GM21737 (cell line): ENCODE measurements at regions not wholly inside any gene's neighbourhood (a gene's known extent, or its start where the extent isn't known, plus 50 kb on each side); places are given as distances from the start of the nearest gene placed in this dataset.
"Not testable (repeated sequence)": the region's sequence is repeated elsewhere in the genome, so short reads cannot be mapped to it uniquely, and the experiment has no call there.

Experiments
- ATAC-seq: cut with Tn5 transposase; IDR thresholded peaks from one replicate; pipeline ENCODE4 v1.9.1; 2021; ENCODE audit warnings: mild to moderate bottlenecking, moderate library complexity; ENCODE audit not compliant: unreplicated experiment

- ATAC-seq = not testable (repeated sequence)
These were observed 136.1 kb upstream of the ZNF322 start for GRCh38 chr6:26795474-26796307.

DNA sequence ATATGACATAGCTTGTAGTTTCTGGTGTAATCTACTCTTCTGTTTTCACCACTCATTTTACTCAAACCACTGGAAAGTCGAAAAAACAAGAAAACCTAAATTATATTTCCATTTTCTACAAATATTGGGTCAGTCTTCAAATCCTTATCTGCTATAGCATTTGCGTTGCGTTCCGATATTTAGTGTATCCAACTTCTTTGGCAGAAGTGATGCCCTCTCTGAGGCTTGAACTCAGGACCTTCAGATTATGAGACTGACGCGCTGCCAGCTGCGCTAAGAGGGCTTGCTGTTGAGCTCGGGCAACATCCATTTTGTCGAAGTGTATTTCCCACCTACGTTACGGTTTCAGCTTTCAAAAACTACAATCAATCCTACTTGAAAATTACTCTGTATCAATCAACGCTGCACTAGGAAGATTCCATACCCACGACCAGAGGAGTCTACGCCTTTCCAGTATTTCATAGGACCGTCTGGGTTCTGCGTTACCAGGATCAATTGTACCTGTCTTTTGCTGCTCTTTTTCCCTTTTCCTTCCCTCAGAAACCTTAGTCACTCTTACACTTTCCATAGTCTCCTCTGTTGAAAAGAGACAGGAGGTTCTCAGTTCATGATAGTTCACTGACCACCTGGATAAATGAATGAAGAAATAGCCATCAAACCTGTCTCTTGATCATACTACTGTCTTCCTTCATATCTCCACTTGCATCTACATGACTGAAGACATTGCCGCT, 140.5 kb upstream of the ZNF322 start:
- ATAC-seq = not testable (repeated sequence)

DNA sequence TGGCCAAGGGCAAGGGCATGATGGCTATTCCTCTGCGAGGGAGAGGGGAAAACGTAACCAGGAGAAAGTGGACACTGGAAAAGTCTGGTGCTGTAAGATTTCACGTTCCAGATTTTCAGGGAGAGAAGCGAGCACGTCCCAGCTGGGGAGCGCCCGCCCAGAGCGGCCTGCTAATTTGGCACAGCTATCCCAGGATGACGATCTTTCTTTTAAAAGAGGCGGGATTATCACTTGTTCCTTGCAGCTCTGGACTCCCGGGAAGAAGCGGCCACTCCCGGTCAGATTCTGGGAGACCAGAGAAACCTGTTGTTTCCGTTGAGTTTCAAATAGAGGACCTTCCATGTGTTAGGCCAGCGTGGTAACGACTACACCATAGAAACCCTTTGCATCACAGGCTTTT, 144.2 kb upstream of the ZNF322 start:
- not testable (repeated sequence) for ATAC-seq

DNA sequence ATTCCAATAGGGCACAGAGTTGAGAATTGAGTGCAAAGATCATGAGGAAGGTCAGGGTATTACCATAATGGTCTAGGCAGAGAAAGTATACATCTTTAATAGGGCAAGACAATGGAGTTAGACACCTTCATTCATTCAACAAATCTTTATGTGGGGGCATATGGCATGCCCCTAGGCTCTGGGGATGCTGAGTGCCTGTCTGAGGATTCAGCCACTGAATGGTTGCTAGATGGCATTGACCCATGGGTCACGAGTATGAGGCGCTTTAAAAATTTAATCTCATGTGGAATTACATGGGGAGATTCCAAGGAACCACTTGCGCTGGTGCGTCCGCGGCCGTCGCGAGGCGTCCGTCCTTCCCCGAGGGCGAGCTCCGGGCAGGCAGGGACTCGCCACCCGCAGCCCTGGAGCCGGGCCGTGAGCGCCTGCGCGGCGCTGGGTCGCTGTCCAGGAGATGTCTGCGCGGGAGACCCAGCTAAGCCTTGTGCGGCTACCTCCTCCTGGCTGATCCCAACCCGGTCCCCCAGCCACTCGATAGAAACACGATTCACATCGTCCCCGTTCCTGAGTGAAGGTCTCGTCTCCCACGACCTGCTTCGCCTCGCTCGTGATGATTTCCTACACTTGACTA, 152.1 kb upstream of the ZNF322 start:
- ATAC-seq = not testable (repeated sequence)

DNA sequence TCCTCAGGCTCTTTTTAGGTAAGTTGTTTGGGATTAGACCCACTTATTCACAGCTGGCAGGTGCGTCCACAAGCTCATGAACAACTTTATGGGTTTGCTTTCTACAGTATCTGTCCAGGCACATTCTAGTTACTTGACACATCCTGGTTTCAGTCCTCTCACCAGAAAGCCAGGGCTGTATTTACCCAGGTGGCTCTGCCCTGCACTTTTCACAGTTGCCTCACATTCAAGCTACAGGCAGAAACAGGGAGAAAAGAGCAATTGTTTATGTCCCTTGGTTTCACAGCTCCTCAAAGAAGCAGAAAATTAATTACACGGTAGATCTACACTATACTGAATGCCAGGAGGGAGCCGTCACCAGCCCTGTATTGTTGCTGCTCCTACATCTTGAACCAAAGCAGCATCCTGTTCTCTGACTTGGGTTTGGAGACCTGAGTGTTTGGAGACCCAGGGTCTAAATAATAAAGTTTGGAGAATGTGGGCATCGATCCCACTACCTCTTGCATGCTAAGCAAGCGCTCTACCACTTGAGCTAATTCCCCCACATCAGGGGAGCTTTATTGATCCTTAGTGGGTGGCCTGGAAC, 159.2 kb upstream of the ZNF322 start:
- ATAC-seq = not testable (repeated sequence)

GRCh38 chr6:26827965-26828364, 168.4 kb upstream of the ZNF322 start:
- ATAC-seq = not testable (repeated sequence)

DNA sequence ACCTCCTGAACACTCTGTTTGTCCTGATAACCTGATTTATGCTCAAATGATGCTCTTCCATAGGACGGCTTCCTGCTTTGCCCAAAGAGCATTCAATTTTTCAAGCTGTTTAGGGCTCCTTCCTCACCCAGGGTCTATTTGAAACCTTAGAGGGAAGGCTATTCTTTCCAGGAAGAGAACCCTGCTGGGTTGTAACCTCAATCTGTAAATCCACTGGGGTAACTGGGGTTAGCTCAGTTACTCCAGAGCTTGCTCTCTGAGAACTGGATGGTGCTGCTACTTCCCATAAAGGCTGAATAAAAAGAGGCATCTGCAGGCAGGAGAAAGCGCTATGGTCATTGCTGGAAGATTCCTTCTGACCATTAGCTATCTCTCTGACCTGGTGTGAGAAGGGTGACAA, 169.9 kb upstream of the ZNF322 start:
- not testable (repeated sequence) for ATAC-seq

- ATAC-seq = not testable (repeated sequence)
These were observed 171.4 kb upstream of the ZNF322 start for GRCh38 chr6:26830992-26831391.

GRCh38 chr6:26835707-26836106, 176.2 kb upstream of the ZNF322 start:
- ATAC-seq = not testable (repeated sequence)

- not testable (repeated sequence) for ATAC-seq
These were observed 177.1 kb upstream of the ZNF322 start for GRCh38 chr6:26836657-26837056.

DNA sequence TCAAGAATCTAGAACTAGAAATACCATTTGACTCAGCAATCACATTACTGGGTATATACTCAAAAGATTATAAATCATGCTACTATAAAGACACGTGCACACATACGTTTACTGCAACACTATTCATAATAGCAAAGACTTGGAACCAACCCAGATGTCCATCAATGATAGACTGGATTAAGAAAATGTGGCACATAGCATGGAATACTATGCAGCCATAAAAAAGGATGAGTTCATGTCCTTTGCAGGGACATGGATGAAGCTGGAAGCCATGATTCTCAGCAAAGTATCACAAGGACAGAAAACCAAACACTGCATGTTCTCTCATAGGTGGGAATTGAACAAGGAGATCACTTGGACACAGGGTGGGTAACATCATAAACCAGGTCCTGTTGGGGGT, 185.3 kb upstream of the ZNF322 start:
- not testable (repeated sequence) for ATAC-seq

GRCh38 chr6:26857289-26857688, 197.7 kb upstream of the ZNF322 start:
- not testable (repeated sequence) for ATAC-seq

DNA sequence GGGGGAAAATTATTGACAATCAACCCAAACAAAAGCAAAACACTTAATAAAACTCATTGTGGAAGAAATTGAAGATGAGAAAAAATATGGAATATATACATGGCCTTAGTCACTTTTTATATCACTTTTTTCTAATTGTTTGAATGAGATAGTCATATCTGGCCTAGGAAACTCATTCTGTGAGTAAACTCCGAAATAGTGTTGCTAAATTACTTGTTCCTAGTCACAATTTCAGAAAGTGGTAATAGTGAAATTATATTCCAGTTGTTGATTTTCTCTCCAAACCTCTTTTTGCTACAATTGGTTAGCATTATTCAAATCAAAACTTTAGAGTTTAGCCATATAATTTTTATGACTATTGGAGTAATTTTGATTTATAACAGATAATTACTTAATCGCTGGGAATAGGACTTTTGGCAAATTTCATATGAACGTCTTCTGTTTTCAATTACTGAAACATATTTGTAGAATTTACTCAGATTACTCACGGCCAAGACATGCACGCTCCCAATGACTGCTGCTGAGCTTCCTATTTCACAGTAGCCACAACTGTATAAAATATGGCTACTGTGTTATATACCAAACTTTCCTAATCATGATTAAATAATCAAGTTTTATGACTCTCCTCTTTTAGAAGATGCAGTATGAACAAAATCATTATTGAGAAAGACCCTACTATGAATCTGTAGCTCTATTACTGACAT, 199.7 kb upstream of the ZNF322 start:
- not testable (repeated sequence) for ATAC-seq

GRCh38 chr6:26859771-26860163, 200.2 kb upstream of the ZNF322 start:
- not testable (repeated sequence) for ATAC-seq

- ATAC-seq = not testable (repeated sequence)
These were observed 202.4 kb upstream of the ZNF322 start for GRCh38 chr6:26861913-26862312.

- ATAC-seq = not testable (repeated sequence)
These were observed 204.1 kb upstream of the ZNF322 start for GRCh38 chr6:26863641-26864040.

GRCh38 chr6:26898785-26899184, 239.2 kb upstream of the ZNF322 start:
- ATAC-seq = not testable (repeated sequence)

GRCh38 chr6:26924206-26924605, 264.7 kb upstream of the ZNF322 start:
- ATAC-seq = not testable (repeated sequence)

- ATAC-seq = not testable (repeated sequence)
These were observed 268.6 kb upstream of the ZNF322 start for GRCh38 chr6:26928190-26928589.

DNA sequence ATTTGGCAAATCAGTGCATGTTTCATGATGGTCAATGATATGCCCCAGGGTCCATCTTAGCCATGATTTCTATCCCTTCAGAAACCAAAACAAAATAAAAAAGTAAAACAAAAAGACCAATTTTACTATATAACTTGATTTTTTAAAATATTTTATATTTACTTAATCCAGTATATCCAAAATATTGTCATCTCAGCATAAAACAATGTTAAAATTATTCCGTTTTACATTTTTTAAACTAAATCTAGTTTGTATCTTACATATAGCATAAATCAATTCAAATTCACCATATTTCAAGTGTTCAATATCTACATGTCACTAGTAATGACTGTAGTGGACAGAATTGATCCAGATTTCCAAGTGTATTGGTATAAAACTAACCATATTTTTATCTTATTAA, 277.7 kb upstream of the ZNF322 start:
- not testable (repeated sequence) for ATAC-seq
